B cell (primary cell): ENCODE measurements at regions not wholly inside any gene's neighbourhood (a gene's known extent, or its start where the extent isn't known, plus 50 kb on each side); places are given as distances from the start of the nearest gene placed in this dataset.

ENCODE experiments used
- CTCF ChIP-seq: fragments of 200-600 bp; IDR thresholded peaks from one replicate; pipeline ENCODE4 v1.8.0; 2022; ENCODE audit warnings: antibody characterized with exemption, mild to moderate bottlenecking
- EZH2 ChIP-seq: IDR thresholded peaks from 2 replicates; pipeline ENCODE4 v1.6.1; 2012; ENCODE audit warnings: borderline replicate concordance, low read depth, mild to moderate bottlenecking, moderate library complexity, low read length; ENCODE audit not compliant: insufficient read depth, poor library complexity, severe bottlenecking

- TF ChIP-seq CTCF (no peak), EZH2 (no peak)
Observed at GRCh38 chr13:66068683-66069082, 1161.5 kb downstream of the PCDH9 start.
